Progenitor cell of endocrine pancreas (in vitro differentiated cells): ENCODE measurements at regions not wholly inside any gene's neighbourhood (a gene's known extent, or its start where the extent isn't known, plus 50 kb on each side); places are given as distances from the start of the nearest gene placed in this dataset.

Source experiments
- DNase-seq: peaks from one replicate; pipeline ENCODE4 v3.0.0; 2021; ENCODE audit warnings: low spot score; ENCODE audit not compliant: unreplicated experiment
- H3K27ac Mint-ChIP-seq: 2 replicates; pipeline ENCODE4 v1.8.0; 2021; ENCODE audit warnings: mild to moderate bottlenecking, moderate library complexity, mixed read lengths
- H3K27me3 Mint-ChIP-seq: 2 replicates; pipeline ENCODE4 v1.8.0; 2021; ENCODE audit warnings: mixed read lengths
- H3K36me3 Mint-ChIP-seq: 2 replicates; pipeline ENCODE4 v1.8.0; 2022; ENCODE audit warnings: mixed read lengths; ENCODE audit not compliant: insufficient read depth
- H3K4me1 Mint-ChIP-seq: 2 replicates; pipeline ENCODE4 v1.8.0; 2021; ENCODE audit warnings: low read depth, mixed read lengths
- H3K4me3 Mint-ChIP-seq: 2 replicates; pipeline ENCODE4 v1.8.0; 2021; ENCODE audit warnings: low read depth, mild to moderate bottlenecking, moderate library complexity, mixed read lengths
- H3K9me3 Mint-ChIP-seq: 2 replicates; pipeline ENCODE4 v1.8.0; 2021; ENCODE audit warnings: low read depth, mixed read lengths
- CTCF ChIP-seq: fragments of 200-600 bp; sonication (generic); IDR thresholded peaks from one replicate; pipeline ENCODE4 v1.5.0; 2021; ENCODE audit warnings: antibody characterized with exemption, mild to moderate bottlenecking; ENCODE audit not compliant: unreplicated experiment

DNA sequence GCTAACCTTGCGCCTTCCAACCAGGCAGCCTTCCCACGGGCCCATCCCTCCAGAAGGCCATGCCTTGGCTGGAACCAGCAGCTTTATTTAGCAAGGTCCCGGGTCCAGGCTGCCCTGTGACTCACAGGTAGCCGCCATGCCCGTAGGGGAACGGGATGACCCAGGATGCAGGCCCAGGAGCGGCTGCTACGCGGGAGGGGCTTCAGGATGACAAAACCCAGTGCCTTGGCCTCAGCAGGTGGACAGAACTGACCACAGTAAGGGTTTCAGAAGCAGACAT, 63.3 kb downstream of the RTP5 start:
- DNase-seq = no peak
- peaks cover 7% of the 10 kb centered on the region for H3K9me3 Mint-ChIP-seq
- H3K36me3 Mint-ChIP-seq = peaks cover 5% of the 10 kb centered on the region
- no peak for TF ChIP-seq CTCF
- H3K4me3 Mint-ChIP-seq = no peak overlapping the region
- H3K27ac Mint-ChIP-seq = no peak overlapping the region
- H3K4me1 Mint-ChIP-seq = peaks cover 3% of the 10 kb centered on the region
- peaks cover under 1% of the 10 kb centered on the region for H3K27me3 Mint-ChIP-seq

GRCh38 chr2:241933179-241933911, 63.8 kb downstream of the RTP5 start:
- H3K36me3 Mint-ChIP-seq = peaks cover 5% of the 10 kb centered on the region
- peaks cover 3% of the 10 kb centered on the region for H3K4me1 Mint-ChIP-seq
- peaks cover 3% of the 10 kb centered on the region for H3K27me3 Mint-ChIP-seq
- H3K27ac Mint-ChIP-seq = peak overlapping the region; percentile 60
- H3K4me3 Mint-ChIP-seq = no peak overlapping the region
- TF ChIP-seq CTCF = no peak
- peaks cover 7% of the 10 kb centered on the region for H3K9me3 Mint-ChIP-seq
- no peak for DNase-seq

DNA sequence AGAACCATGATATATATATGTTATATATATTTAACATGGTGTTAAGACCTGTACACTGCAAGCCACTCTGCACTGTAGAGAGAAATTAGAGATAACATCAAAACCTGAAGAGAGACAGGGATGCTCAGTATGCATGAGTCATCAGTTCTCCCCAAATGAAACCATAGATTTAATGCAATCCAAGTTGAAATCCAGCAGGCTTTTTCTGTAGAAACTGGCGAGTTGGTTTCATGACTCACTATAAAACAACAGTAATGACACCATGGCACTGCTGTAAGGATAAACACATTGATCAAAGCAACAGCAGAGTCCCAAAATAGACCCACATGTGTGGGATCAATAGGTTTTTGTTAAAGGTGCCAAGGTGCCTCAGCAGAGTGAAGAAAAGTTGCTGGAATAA, 65.8 kb downstream of the RTP5 start:
- H3K36me3 Mint-ChIP-seq = peaks cover 5% of the 10 kb centered on the region
- no peak overlapping the region for H3K27ac Mint-ChIP-seq
- DNase-seq = no peak
- H3K27me3 Mint-ChIP-seq = peaks cover 3% of the 10 kb centered on the region
- TF ChIP-seq CTCF = no peak
- H3K9me3 Mint-ChIP-seq = peaks cover 10% of the 10 kb centered on the region
- H3K4me3 Mint-ChIP-seq = no peak overlapping the region
- H3K4me1 Mint-ChIP-seq = peaks cover 3% of the 10 kb centered on the region

DNA sequence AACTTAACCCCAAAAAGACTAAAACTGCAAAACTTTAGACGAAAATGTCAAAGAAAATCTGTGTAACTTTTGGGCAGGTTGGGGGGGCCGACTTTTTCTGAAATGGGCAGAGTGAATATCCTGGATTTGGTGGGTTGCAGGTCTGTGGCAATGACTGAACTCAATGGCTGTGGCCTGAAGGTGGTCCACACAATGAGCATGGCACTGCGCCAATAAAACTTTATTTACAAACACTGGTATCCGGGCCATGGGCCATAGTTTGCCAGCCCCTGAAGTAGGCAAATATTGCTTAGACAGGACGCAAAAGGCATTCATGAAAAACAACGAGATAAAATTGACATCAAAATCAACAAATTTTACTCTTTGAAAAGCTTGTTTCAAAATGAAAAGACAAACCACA, 66.2 kb downstream of the RTP5 start:
- DNase-seq = no peak
- peaks cover 5% of the 10 kb centered on the region for H3K36me3 Mint-ChIP-seq

DNA sequence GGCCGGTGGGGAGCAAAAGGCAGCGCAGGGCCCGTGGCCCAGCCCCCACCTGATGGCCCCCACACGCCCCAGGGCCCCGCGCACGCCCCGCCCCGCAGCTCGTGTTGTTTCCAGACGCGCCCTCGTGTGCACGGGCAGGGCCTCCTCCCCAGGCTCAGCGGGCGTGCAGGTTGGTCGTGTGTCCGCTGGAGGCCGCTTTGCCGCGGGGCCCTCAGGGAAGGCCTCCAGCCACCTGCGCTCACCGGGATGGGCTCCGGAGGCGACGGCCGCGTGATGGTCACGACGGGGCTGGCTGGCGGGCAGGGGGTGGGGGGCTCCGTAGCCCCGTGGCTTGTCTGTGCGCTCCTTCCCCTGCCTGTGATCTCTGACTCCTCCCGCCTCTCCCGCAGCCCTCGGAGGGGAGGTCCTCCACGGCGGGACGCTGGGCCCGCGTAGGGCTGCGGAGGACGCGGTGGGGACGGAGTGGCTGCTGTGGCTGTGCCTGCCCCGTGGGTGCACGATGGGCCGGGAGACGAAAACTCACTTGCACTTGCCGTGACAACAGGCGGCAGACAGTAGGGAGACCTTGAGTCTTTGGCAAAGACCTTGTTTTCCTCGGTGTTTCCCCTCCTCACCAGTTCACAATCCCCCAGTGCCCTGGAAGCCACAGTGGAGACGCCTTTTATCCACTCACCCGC, 67.1 kb downstream of the RTP5 start:
- peaks cover 3% of the 10 kb centered on the region for H3K4me1 Mint-ChIP-seq
- H3K27ac Mint-ChIP-seq = no peak overlapping the region
- H3K9me3 Mint-ChIP-seq = peaks cover 12% of the 10 kb centered on the region
- TF ChIP-seq CTCF = no peak
- H3K4me3 Mint-ChIP-seq = no peak overlapping the region
- H3K36me3 Mint-ChIP-seq = peaks cover 5% of the 10 kb centered on the region
- no peak for DNase-seq
- peaks cover 3% of the 10 kb centered on the region for H3K27me3 Mint-ChIP-seq

More for the DNA sequence above, 66.2 kb downstream of the RTP5 start:
- peaks cover 3% of the 10 kb centered on the region for H3K27me3 Mint-ChIP-seq
- no peak overlapping the region for H3K27ac Mint-ChIP-seq
- no peak for TF ChIP-seq CTCF
- peaks cover 3% of the 10 kb centered on the region for H3K4me1 Mint-ChIP-seq
- peaks cover 12% of the 10 kb centered on the region for H3K9me3 Mint-ChIP-seq
- H3K4me3 Mint-ChIP-seq = no peak overlapping the region
